SK-N-SH (cell line): ENCODE measurements at regions not wholly inside any gene's neighbourhood (a gene's known extent, or its start where the extent isn't known, plus 50 kb on each side); places are given as distances from the start of the nearest gene placed in this dataset.

Source experiments
- CTCF ChIA-PET: fragments of 300-600, 350-600 bp; formaldehyde crosslinking; extraction: SDS; loops from one replicate; lab custom pipeline; 2021; lab: Yijun Ruan, JAX
- POLR2A ChIA-PET: fragments of 350-600 bp; sonication (Branson Sonifier 250); formaldehyde crosslinking; extraction: SDS; loops from one replicate; lab custom pipeline; 2020; ENCODE audit warnings: antibody characterized with exemption, inconsistent platforms; lab: Yijun Ruan, JAX
- DNase-seq: peaks from one replicate; pipeline ENCODE4 v3.0.0; 2012
- H2AFZ ChIP-seq: fragments of 200-600 bp; sonication (generic); 2 replicates; pipeline ENCODE4 v1.8.1; 2016; ENCODE audit warnings: antibody characterized with exemption, mild to moderate bottlenecking, low read depth
- H3F3A ChIP-seq: fragments of 200-600 bp; sonication (generic); replicated peaks from 2 replicates; pipeline ENCODE3; 2016; ENCODE audit warnings: antibody characterized with exemption, mild to moderate bottlenecking; ENCODE audit not compliant: insufficient read depth
- H3K27ac ChIP-seq, 2 experiments: fragments of 200-500 bp in 1 of 2; fragments of 200-600 bp in 1 of 2; sonication (Bioruptor generic) in 1 of 2; sonication (generic), shearing (Covaris generic) in 1 of 2; 2 replicates each; pipeline versions ENCODE4 v1.5.1 to v1.6.1; 2014 to 2016; ENCODE audit warnings: low read depth in 2 of 2, inconsistent platforms in 1 of 2, low read length in 1 of 2, mild to moderate bottlenecking in 1 of 2, mixed read lengths in 1 of 2
- H3K27me3 ChIP-seq: fragments of 200-600 bp; sonication (generic), shearing (Covaris generic); 2 replicates; pipeline ENCODE4 v1.6.1; 2016; ENCODE audit warnings: mixed run types; ENCODE audit not compliant: insufficient read depth
- H3K36me3 ChIP-seq, 2 experiments: fragments of 200-500 bp in 1 of 2; fragments of 200-600 bp in 1 of 2; sonication (Bioruptor generic) in 1 of 2; sonication (generic) in 1 of 2; replicated peaks in 1 of 2; 2 replicates each; pipeline versions ENCODE3 to v1.5.1; 2014 to 2016; ENCODE audit warnings: low read length in 1 of 2, mild to moderate bottlenecking in 1 of 2; ENCODE audit not compliant: insufficient read depth in 2 of 2, control insufficient read depth in 1 of 2
- H3K4me1 ChIP-seq, 2 experiments: fragments of 200-500 bp in 1 of 2; fragments of 200-600 bp in 1 of 2; sonication (Bioruptor generic) in 1 of 2; sonication (generic), shearing (Covaris generic) in 1 of 2; 2 replicates each; pipeline versions ENCODE4 v1.5.1 to v1.6.1; 2014 to 2016; ENCODE audit warnings: low read depth in 1 of 2, low read length in 1 of 2, mixed run types in 1 of 2; ENCODE audit not compliant: insufficient read depth in 2 of 2, control insufficient read depth in 1 of 2
- H3K4me2 ChIP-seq: fragments of 200-600 bp; sonication (generic), shearing (Covaris generic); 2 replicates; pipeline ENCODE4 v1.6.1; 2017; ENCODE audit warnings: mixed run types
- H3K4me3 ChIP-seq, 2 experiments: fragments of 200-500 bp in 1 of 2; fragments of 200-600 bp in 1 of 2; sonication (Bioruptor generic) in 1 of 2; sonication (generic), shearing (Covaris generic) in 1 of 2; 2 replicates each; pipeline versions ENCODE4 v1.5.1 to v1.8.1; 2014 to 2016; ENCODE audit warnings: low read depth in 2 of 2, inconsistent platforms in 1 of 2, low read length in 1 of 2, mild to moderate bottlenecking in 1 of 2, mixed read lengths in 1 of 2, moderate library complexity in 1 of 2
- H3K79me2 ChIP-seq: fragments of 200-600 bp; sonication (generic); 2 replicates; pipeline ENCODE4 v1.8.1; 2017; ENCODE audit warnings: mild to moderate bottlenecking; ENCODE audit not compliant: insufficient read depth
- H3K9ac ChIP-seq: fragments of 200-600 bp; sonication (generic); 2 replicates; pipeline ENCODE4 v1.6.1; 2017; ENCODE audit warnings: mixed run types
- H3K9me2 ChIP-seq: fragments of 200-600 bp; sonication (generic); 2 replicates; pipeline ENCODE4 v1.6.1; 2017; ENCODE audit warnings: mixed run types
- H3K9me3 ChIP-seq: fragments of 200-600 bp; sonication (generic); 2 replicates; pipeline ENCODE4 v1.6.1; 2017; ENCODE audit warnings: mixed run types, mild to moderate bottlenecking, moderate library complexity
- H4K20me1 ChIP-seq: fragments of 200-600 bp; sonication (generic); 2 replicates; pipeline ENCODE4 v1.6.1; 2017; ENCODE audit warnings: mild to moderate bottlenecking, mixed run types; ENCODE audit not compliant: insufficient read depth
- EP300 ChIP-seq, 2 experiments: IDR thresholded peaks; 2 replicates each; pipeline versions ENCODE4 v1.4.0 to v1.6.1; 2012; ENCODE audit warnings: borderline replicate concordance in 1 of 2, low read depth in 1 of 2, low read length in 1 of 2
- JUND ChIP-seq: IDR thresholded peaks from 2 replicates; pipeline ENCODE4 v1.4.0; 2012
- MEF2A ChIP-seq: IDR thresholded peaks from 2 replicates; pipeline ENCODE4 v1.4.0; 2012; ENCODE audit warnings: low read depth, borderline replicate concordance
- MXI1 ChIP-seq: IDR thresholded peaks from 2 replicates; pipeline ENCODE4 v1.6.1; 2012; ENCODE audit warnings: mild to moderate bottlenecking, low read depth, low read length, improper control_type of control experiment
- POLR2AphosphoS5 ChIP-seq: IDR thresholded peaks from 2 replicates; pipeline ENCODE4 v1.6.1; 2012; ENCODE audit warnings: low read depth, low read length
- RAD21 ChIP-seq: IDR thresholded peaks from 2 replicates; pipeline ENCODE4 v1.6.1; 2012; ENCODE audit warnings: mild to moderate bottlenecking, low read length
- RXRA ChIP-seq: IDR thresholded peaks from 2 replicates; pipeline ENCODE4 v1.4.0; 2012; ENCODE audit warnings: low read depth, mild to moderate bottlenecking, borderline replicate concordance
- SMC3 ChIP-seq: IDR thresholded peaks from 2 replicates; pipeline ENCODE4 v1.6.1; 2012; ENCODE audit warnings: low read depth, low read length, improper control_type of control experiment
- TCF12 ChIP-seq: IDR thresholded peaks from 2 replicates; pipeline ENCODE4 v1.4.0; 2012
- whole genome bisulfite sequencing: methylation state at CpG from one replicate; pipeline ENCODE4 v1.1.6; 2017; ENCODE audit warnings: low lambda C conversion rate; 5-methylcytosine and 5-hydroxymethylcytosine counted together
- TF ChIP-seq, protein P1 (sequence below): IDR thresholded peaks from 2 replicates; pipeline ENCODE4 v1.6.1; 2012; ENCODE audit warnings: mild to moderate bottlenecking, low read depth, low read length, moderate library complexity
- TF ChIP-seq, protein P2 (sequence below): IDR thresholded peaks from 2 replicates; pipeline ENCODE4 v1.4.0; 2012; ENCODE audit warnings: low read depth
- TF ChIP-seq, protein P3 (sequence below): IDR thresholded peaks from 2 replicates; pipeline ENCODE4 v1.4.0; 2012; ENCODE audit warnings: low read depth, borderline replicate concordance
- TF ChIP-seq, protein P4 (sequence below): fragments of 150-350 bp; IDR thresholded peaks from 2 replicates; pipeline ENCODE4 v1.6.1; 2017; ENCODE audit warnings: antibody characterized with exemption, low read length, low read depth, borderline replicate concordance

DNA sequence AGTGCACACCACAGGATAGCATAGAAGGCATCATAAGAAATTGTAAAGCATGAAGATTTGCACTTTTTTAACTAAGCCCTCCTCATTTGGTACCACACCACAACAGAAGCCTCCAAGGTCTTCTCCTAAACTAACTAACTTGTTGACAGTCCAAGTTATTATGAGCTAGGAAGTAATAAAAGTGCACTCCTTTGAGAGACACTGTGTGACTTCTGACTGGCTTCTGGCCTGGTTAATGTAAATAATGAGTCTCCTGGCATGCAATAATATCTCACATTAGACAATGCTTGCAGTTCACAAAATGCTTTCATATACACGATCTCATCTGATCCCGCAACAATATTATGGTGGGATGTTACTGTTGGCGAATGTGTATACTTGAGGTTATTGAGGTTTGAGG lies 103.9 kb upstream of the SLC24A5 start:
- ChIA-PET POLR2A (no interaction called here), CTCF (interaction anchor here (1.0 kb wide), 1 partner anchor 269 kb away, joined by 3 read pairs; no protein-coding TSS in a partner anchor)
- Histone ChIP-seq H2AFZ (no peak overlapping the region), H3K27me3 (no peaks in the 10 kb centered on the region), H3K9ac (no peak overlapping the region), H3K79me2 (no peaks in the 10 kb centered on the region), H3K9me2 (no peaks in the 10 kb centered on the region), H3K4me3 (no peak overlapping the region), H3K9me3 (no peaks in the 10 kb centered on the region), H3K4me1 (no peaks in the 10 kb centered on the region), H3F3A (no peaks in the 10 kb centered on the region), H3K27ac (no peak overlapping the region), H4K20me1 (no peaks in the 10 kb centered on the region), H3K4me2 (no peak overlapping the region), H3K36me3 (no peaks in the 10 kb centered on the region)
- 67% methylated on average over 3 of the region's 3 CpGs for WGBS
- TF ChIP-seq, protein P1, sequence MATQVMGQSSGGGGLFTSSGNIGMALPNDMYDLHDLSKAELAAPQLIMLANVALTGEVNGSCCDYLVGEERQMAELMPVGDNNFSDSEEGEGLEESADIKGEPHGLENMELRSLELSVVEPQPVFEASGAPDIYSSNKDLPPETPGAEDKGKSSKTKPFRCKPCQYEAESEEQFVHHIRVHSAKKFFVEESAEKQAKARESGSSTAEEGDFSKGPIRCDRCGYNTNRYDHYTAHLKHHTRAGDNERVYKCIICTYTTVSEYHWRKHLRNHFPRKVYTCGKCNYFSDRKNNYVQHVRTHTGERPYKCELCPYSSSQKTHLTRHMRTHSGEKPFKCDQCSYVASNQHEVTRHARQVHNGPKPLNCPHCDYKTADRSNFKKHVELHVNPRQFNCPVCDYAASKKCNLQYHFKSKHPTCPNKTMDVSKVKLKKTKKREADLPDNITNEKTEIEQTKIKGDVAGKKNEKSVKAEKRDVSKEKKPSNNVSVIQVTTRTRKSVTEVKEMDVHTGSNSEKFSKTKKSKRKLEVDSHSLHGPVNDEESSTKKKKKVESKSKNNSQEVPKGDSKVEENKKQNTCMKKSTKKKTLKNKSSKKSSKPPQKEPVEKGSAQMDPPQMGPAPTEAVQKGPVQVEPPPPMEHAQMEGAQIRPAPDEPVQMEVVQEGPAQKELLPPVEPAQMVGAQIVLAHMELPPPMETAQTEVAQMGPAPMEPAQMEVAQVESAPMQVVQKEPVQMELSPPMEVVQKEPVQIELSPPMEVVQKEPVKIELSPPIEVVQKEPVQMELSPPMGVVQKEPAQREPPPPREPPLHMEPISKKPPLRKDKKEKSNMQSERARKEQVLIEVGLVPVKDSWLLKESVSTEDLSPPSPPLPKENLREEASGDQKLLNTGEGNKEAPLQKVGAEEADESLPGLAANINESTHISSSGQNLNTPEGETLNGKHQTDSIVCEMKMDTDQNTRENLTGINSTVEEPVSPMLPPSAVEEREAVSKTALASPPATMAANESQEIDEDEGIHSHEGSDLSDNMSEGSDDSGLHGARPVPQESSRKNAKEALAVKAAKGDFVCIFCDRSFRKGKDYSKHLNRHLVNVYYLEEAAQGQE: no peak
- no peak for TF ChIP-seq JUND
- no peak for TF ChIP-seq SMC3
- DNase-seq: no peak

DNA sequence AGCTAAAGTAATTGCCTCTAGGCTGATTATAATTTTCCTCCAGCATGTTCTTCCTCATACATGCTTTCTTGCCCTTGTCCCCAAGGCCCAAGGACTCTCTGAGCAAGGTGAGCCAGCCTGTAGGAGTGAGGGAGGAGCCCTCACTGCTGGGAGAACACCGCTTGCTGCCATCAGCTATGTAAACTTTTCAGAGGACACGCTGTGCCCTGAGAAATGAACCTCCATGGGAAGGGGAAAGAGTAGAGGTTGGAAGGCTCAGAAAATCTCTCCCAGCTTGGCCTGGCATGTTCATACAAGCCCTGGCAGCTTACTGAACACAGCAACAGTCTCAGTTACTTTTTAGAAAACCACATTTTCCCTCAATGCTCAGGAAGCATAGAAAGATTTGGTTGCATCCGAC lies 103.0 kb upstream of the SLC24A5 start:
- no peaks in the 10 kb centered on the region for H3K79me2 ChIP-seq
- H3F3A ChIP-seq: no peaks in the 10 kb centered on the region
- H3K9ac ChIP-seq: no peak overlapping the region
- no peaks in the 10 kb centered on the region for H3K9me3 ChIP-seq
- ChIA-PET POLR2A (no interaction called here), CTCF (interaction anchor here (2.0 kb wide), 1 partner anchor 30 kb away, joined by 6 read pairs; no protein-coding TSS in a partner anchor)
- H3K4me3 ChIP-seq: no peak overlapping the region
- TF ChIP-seq, protein P2, sequence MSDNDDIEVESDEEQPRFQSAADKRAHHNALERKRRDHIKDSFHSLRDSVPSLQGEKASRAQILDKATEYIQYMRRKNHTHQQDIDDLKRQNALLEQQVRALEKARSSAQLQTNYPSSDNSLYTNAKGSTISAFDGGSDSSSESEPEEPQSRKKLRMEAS: no peak
- TF ChIP-seq TCF12: no peak
- TF ChIP-seq EP300 (IDR thresholded peaks at IDR 0.05; ENCODE audit: borderline replicate concordance in 1 of 2, low read depth in 1 of 2, low read length in 1 of 2): no peak
- no peak for TF ChIP-seq MEF2A
- TF ChIP-seq, protein P3, sequence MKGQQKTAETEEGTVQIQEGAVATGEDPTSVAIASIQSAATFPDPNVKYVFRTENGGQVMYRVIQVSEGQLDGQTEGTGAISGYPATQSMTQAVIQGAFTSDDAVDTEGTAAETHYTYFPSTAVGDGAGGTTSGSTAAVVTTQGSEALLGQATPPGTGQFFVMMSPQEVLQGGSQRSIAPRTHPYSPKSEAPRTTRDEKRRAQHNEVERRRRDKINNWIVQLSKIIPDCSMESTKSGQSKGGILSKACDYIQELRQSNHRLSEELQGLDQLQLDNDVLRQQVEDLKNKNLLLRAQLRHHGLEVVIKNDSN: no peak
- TF ChIP-seq, protein P4, sequence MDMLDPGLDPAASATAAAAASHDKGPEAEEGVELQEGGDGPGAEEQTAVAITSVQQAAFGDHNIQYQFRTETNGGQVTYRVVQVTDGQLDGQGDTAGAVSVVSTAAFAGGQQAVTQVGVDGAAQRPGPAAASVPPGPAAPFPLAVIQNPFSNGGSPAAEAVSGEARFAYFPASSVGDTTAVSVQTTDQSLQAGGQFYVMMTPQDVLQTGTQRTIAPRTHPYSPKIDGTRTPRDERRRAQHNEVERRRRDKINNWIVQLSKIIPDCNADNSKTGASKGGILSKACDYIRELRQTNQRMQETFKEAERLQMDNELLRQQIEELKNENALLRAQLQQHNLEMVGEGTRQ: no peak
- TF ChIP-seq MXI1: no peak
- TF ChIP-seq RAD21: no peak
- TF ChIP-seq RXRA: no peak
- TF ChIP-seq POLR2AphosphoS5: no peak
- WGBS: 57% methylated on average over 3 of the region's 3 CpGs
- no peak overlapping the region for H3K27ac ChIP-seq
- H3K27me3 ChIP-seq: no peaks in the 10 kb centered on the region
- H3K4me2 ChIP-seq: no peak overlapping the region
- H3K9me2 ChIP-seq: no peaks in the 10 kb centered on the region
- no peaks in the 10 kb centered on the region for H4K20me1 ChIP-seq
- no peak overlapping the region for H2AFZ ChIP-seq
- H3K36me3 ChIP-seq: no peaks in the 10 kb centered on the region
- no peak for DNase-seq
- no peaks in the 10 kb centered on the region for H3K4me1 ChIP-seq
